GM13977 (cell line): ENCODE measurements at regions not wholly inside any gene's neighbourhood (a gene's known extent, or its start where the extent isn't known, plus 50 kb on each side); places are given as distances from the start of the nearest gene placed in this dataset.

Source experiments
- DNase-seq: peaks from one replicate; pipeline ENCODE4 v3.0.0; 2012; ENCODE audit warnings: low spot score
- in situ Hi-C: fragments of 300-500 bp; cut with MboI; formaldehyde crosslinking; loops from one replicate; pipeline ENCODE4 v1.12.0; 2022; ENCODE audit warnings: low sequenced_read_pairs, low pct_unique_long_range_greater_than_20kb, mixed read lengths, inconsistent platforms; ENCODE audit not compliant: unreplicated experiment
- TF ChIP-seq, protein P1 (sequence below): IDR thresholded peaks from 2 replicates; pipeline ENCODE4 v1.5.1; 2012; ENCODE audit warnings: mild to moderate bottlenecking, control low read depth; ENCODE audit not compliant: insufficient read depth; ENCODE audit errors: extremely low read depth, missing control alignments

- in situ Hi-C loops: no loop called here
- no peak for DNase-seq
- TF ChIP-seq, protein P1, sequence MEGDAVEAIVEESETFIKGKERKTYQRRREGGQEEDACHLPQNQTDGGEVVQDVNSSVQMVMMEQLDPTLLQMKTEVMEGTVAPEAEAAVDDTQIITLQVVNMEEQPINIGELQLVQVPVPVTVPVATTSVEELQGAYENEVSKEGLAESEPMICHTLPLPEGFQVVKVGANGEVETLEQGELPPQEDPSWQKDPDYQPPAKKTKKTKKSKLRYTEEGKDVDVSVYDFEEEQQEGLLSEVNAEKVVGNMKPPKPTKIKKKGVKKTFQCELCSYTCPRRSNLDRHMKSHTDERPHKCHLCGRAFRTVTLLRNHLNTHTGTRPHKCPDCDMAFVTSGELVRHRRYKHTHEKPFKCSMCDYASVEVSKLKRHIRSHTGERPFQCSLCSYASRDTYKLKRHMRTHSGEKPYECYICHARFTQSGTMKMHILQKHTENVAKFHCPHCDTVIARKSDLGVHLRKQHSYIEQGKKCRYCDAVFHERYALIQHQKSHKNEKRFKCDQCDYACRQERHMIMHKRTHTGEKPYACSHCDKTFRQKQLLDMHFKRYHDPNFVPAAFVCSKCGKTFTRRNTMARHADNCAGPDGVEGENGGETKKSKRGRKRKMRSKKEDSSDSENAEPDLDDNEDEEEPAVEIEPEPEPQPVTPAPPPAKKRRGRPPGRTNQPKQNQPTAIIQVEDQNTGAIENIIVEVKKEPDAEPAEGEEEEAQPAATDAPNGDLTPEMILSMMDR: no peak
These were observed 293.8 kb upstream of the GRAMD2B start for GRCh38 chr5:126129431-126129830.

DNA sequence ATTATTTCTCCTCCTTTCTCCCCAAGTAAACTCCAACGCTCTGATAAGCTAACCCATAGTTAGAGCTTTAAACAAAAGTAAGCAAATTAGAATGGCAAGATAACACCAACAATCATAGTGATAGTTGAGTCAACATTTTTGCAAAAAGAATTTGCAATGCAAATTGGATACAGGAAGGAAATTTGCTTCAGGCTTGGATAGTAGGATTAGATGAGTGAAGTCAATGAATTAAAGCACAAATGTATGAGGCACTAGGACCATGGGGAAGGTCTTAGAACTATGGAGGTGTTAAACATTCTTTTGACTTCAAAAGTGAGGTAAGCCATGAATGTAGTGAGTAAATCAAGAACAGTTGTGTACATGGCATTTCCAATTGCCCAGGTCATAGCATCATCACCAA lies 289.8 kb upstream of the GRAMD2B start:
- TF ChIP-seq, protein P1: no peak
- in situ Hi-C loops: no loop called here

GRCh38 chr5:126137891-126138280 lies 285.3 kb upstream of the GRAMD2B start:
- TF ChIP-seq, protein P1: no peak
- in situ Hi-C loops: no loop called here
- DNase-seq: no peak

More for the DNA sequence above, 289.8 kb upstream of the GRAMD2B start:
- DNase-seq: no peak

GRCh38 chr5:126138281-126138931 lies 284.8 kb upstream of the GRAMD2B start:
- TF ChIP-seq, protein P1: no peak
- no peak for DNase-seq
- in situ Hi-C loops: no loop called here

DNA sequence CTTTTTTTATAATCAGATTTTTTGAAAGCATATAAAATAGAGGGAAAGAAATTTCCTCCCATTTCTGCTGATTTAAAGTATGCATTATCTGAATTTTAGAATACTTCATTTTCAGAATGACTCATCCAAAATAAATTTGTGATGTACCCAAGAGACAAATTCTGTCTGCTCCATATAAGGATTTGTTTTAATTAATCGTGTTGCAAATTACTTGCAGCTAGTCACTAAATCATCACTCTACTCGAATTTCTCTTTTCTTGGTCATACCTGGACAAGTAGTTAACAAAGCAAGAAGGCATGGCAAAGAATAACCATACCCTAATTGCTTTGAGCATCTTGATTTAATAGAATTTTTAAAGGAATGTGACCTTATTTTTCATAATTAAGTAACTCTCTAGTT lies 284.1 kb upstream of the GRAMD2B start:
- TF ChIP-seq, protein P1: no peak
- in situ Hi-C loops: no loop called here
- no peak for DNase-seq

DNA sequence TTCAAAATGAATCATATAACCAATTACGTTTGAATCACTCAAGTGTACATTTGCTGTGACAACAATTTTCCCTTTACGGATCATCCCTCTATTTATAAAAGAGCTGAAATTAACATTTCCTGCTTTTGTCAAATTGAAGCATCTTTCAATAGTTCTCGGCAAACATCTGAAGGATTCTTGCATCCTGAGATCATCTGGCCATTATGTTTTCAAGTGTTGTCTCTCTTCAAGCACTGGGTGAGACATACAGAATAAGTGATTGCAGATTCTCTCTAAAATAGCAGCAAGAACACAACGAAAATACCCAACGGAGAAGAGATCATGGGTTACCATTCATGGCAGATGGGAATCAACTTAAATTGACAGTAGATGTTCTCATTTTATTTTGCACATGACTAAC lies 283.4 kb upstream of the GRAMD2B start:
- in situ Hi-C loops: no loop called here
- TF ChIP-seq, protein P1: no peak
- no peak for DNase-seq
